MCF 10A (cell line): ENCODE measurements at regions not wholly inside any gene's neighbourhood (a gene's known extent, or its start where the extent isn't known, plus 50 kb on each side); places are given as distances from the start of the nearest gene placed in this dataset.

Experiments
- BruUV-seq: library from RNA; stranded (reverse); fragments of 400-500 nt; replicated peaks from 2 replicates; lab custom pipeline; 2021; lab: Mats Ljungman, UMichigan
- CTCF ChIA-PET: fragments of 300-600 bp; sonication (Branson Sonifier 250); formaldehyde crosslinking; extraction: SDS; loops from one replicate; lab custom pipeline; 2021; ENCODE audit warnings: antibody characterized with exemption, inconsistent platforms; lab: Yijun Ruan, JAX
- POLR2A ChIA-PET: fragments of 300-600, 350-650 bp; sonication (Branson Sonifier 250); formaldehyde crosslinking; extraction: SDS; loops from one replicate; lab custom pipeline; 2020; ENCODE audit warnings: antibody characterized with exemption, inconsistent platforms; lab: Yijun Ruan, JAX
- DNase-seq: peaks from one replicate; pipeline ENCODE4 v3.0.0-alpha.2; 2018; ENCODE audit not compliant: unreplicated experiment
- H3K27ac Mint-ChIP-seq: one replicate; pipeline ENCODE4 v1.8.0; 2022; ENCODE audit warnings: mild to moderate bottlenecking, low read depth, mixed read lengths; ENCODE audit not compliant: unreplicated experiment
- H3K27me3 Mint-ChIP-seq: one replicate; pipeline ENCODE4 v1.8.0; 2022; ENCODE audit warnings: mixed read lengths; ENCODE audit not compliant: insufficient read depth, unreplicated experiment
- H3K36me3 Mint-ChIP-seq: one replicate; pipeline ENCODE4 v1.8.0; 2022; ENCODE audit warnings: mild to moderate bottlenecking, moderate library complexity, mixed read lengths; ENCODE audit not compliant: insufficient read depth, unreplicated experiment
- H3K4me1 Mint-ChIP-seq: one replicate; pipeline ENCODE4 v1.8.0; 2022; ENCODE audit warnings: mixed read lengths; ENCODE audit not compliant: insufficient read depth, unreplicated experiment
- H3K4me3 Mint-ChIP-seq: one replicate; pipeline ENCODE4 v1.8.0; 2022; ENCODE audit warnings: mild to moderate bottlenecking, moderate library complexity, mixed read lengths; ENCODE audit not compliant: unreplicated experiment
- H3K9me3 Mint-ChIP-seq: one replicate; pipeline ENCODE4 v1.8.0; 2022; ENCODE audit warnings: mixed read lengths; ENCODE audit not compliant: unreplicated experiment
- CTCF ChIP-seq: fragments of 200-600 bp; IDR thresholded peaks from one replicate; pipeline ENCODE4 v1.8.0; 2022; ENCODE audit warnings: antibody characterized with exemption, mild to moderate bottlenecking; ENCODE audit not compliant: unreplicated experiment
- intact Hi-C: fragments of 100-400 bp; cut with micrococcal nuclease; formaldehyde crosslinking; loops from 2 replicates; pipeline ENCODE4 v1.14.1; 2022

GRCh38 chr3:116767726-116768125, 58.1 kb downstream of the TUSC7 start:
- intact Hi-C loops, result no loop called here
- Mint-ChIP-seq H3K27ac (no peak overlapping the region), H3K4me1 (no peaks in the 10 kb centered on the region), H3K9me3 (no peaks in the 10 kb centered on the region), H3K36me3 (no peaks in the 10 kb centered on the region), H3K27me3 (peaks cover 71% of the 10 kb centered on the region), H3K4me3 (no peak overlapping the region)
- POLR2A ChIA-PET, result no interaction called here
- DNase-seq, result no peak
- CTCF ChIA-PET, result interaction anchor here (1.3 to 2.2 kb wide), 2 partner anchors 8 to 10 kb away, joined by 3 to 14 read pairs; no protein-coding TSS in a partner anchor
- no TSS peak for BruUV-seq
- no peak for TF ChIP-seq CTCF

- Mint-ChIP-seq H3K4me1 (no peaks in the 10 kb centered on the region), H3K27me3 (peaks cover 90% of the 10 kb centered on the region), H3K4me3 (no peak overlapping the region), H3K27ac (no peak overlapping the region), H3K9me3 (no peaks in the 10 kb centered on the region), H3K36me3 (no peaks in the 10 kb centered on the region)
- peak; percentile 77 for DNase-seq
- CTCF ChIA-PET, result interaction anchor here (0.5 to 1.9 kb wide), 53 partner anchors 8 to 1933 kb away, joined by 3 to 13 read pairs (median 3); no protein-coding TSS in a partner anchor
- POLR2A ChIA-PET, result no interaction called here
- intact Hi-C loops, result loop anchor here (1.0 to 10.0 kb wide), 4 partner anchors 91 to 948 kb away; no protein-coding TSS in a partner anchor
- BruUV-seq, result no TSS peak
- peak; percentile 87 for TF ChIP-seq CTCF
Measured at GRCh38 chr3:116770815-116771450, 61.4 kb downstream of the TUSC7 start.

DNA sequence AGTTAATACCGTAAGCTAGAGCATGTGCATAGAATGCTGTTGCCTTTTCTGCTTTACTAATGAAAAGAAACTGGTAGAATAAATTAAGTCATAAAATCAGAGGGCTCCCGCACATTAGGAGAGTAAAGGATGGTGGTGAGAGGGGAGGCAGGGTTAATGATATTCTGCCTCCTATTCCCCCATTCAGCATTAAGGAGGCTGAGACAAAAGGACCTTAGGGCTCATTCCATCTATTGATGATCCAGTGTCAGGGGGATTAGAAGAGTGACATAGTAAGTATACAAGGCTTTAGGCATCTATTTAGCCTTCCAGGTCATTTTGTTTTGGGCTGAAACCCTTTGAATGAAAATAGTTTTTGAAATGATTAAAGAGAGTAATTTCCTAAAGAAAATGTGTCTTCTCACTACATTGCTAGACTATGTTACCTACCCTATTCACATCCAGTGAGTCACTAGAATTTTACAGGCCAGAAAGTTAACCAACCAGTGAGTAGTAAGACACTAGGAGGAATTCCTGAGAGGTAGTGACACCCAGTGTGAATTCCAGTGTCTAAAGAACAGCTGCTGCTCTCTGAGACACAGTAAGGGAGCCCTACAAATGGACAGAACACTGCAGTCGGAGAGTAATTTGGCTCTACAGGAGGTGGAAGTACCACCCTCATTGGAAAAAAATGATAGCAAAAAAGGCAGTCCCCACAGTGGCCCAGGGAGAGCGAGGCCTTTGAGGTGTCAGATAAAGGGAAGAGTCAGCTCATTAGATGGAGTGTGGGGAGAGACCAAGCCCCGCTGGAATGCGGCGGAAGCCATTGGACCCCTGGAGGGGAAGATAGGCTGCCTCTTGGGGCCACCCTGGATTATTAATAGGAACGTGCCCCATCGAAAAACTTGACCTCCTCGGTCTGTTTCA, 67.6 kb downstream of the TUSC7 start:
- H3K9me3 Mint-ChIP-seq, result no peaks in the 10 kb centered on the region
- intact Hi-C loops, result loop anchor here (10.0 kb wide), 1 partner anchor 238 kb away; no protein-coding TSS in a partner anchor
- no peaks in the 10 kb centered on the region for H3K36me3 Mint-ChIP-seq
- H3K4me1 Mint-ChIP-seq, result no peaks in the 10 kb centered on the region
- no peak for DNase-seq
- BruUV-seq, result no TSS peak
- H3K27ac Mint-ChIP-seq, result no peak overlapping the region
- CTCF ChIA-PET, result no interaction called here
- H3K4me3 Mint-ChIP-seq, result no peak overlapping the region
- H3K27me3 Mint-ChIP-seq, result peaks cover 98% of the 10 kb centered on the region
- POLR2A ChIA-PET, result no interaction called here
- no peak for TF ChIP-seq CTCF

GRCh38 chr3:116785226-116785625, 75.6 kb downstream of the TUSC7 start:
- Mint-ChIP-seq H3K9me3 (no peaks in the 10 kb centered on the region), H3K27ac (no peak overlapping the region), H3K4me3 (no peak overlapping the region), H3K36me3 (no peaks in the 10 kb centered on the region), H3K4me1 (no peaks in the 10 kb centered on the region), H3K27me3 (peaks cover 82% of the 10 kb centered on the region)
- intact Hi-C loops, result no loop called here
- no peak for TF ChIP-seq CTCF
- no TSS peak for BruUV-seq
- ChIA-PET CTCF (interaction anchor here (1.3 kb wide), 2 partner anchors 14 to 233 kb away, joined by 3 to 5 read pairs; no protein-coding TSS in a partner anchor), POLR2A (no interaction called here)
- DNase-seq, result no peak
